ENCODE measurements at regions not wholly inside any gene's neighbourhood (a gene's known extent, or its start where the extent isn't known, plus 50 kb on each side); places are given as distances from the start of the nearest gene placed in this dataset.

- TF ChIP-seq POLR2A (IDR thresholded peaks at IDR 0.05; ENCODE audit: low read depth, low read length) (no peak), TAF1 (IDR thresholded peaks at IDR 0.05; ENCODE audit: borderline replicate concordance, low read depth, low read length) (no peak), POLR2AphosphoS5 (IDR thresholded peaks at IDR 0.05; ENCODE audit: low read depth, low read length) (no peak)
Measured at GRCh38 chr10:106278383-106278782, 886.1 kb downstream of the SORCS1 start.

Measured in GM12892 (cell line).